ENCODE measurements at regions not wholly inside any gene's neighbourhood (a gene's known extent, or its start where the extent isn't known, plus 50 kb on each side); places are given as distances from the start of the nearest gene placed in this dataset.

DNA sequence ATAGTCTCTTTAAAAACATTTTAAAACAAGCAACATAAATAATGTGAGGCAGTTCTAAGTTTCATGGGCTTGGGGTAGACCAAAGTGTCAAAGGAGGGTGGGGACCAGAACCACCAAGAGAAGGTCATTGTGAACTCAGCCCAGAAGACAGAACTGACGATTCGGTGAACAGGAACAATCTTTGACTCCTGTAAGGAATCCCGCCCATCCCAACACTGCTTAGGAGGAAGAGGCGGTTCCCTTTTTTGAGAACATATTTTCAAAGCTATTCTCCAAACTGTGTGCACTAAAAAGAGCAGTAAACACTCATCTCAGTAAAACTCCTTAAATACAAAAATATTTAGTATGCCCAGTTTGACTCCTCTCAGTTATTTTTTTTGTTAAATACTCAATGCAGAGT, 176.5 kb upstream of the TLE4 start:
- TF ChIP-seq GATA2 (IDR thresholded peaks at IDR 0.05; ENCODE audit: low read depth, low read length), result no peak
- TF ChIP-seq GATA3 (IDR thresholded peaks at IDR 0.05; ENCODE audit: low read depth, low read length), result no peak

Measured in SH-SY5Y (cell line).